Panc1 (cell line): ENCODE measurements at regions not wholly inside any gene's neighbourhood (a gene's known extent, or its start where the extent isn't known, plus 50 kb on each side); places are given as distances from the start of the nearest gene placed in this dataset.

ENCODE experiments used
- ATAC-seq: fragments of 200-7000 bp; cut with Tn5 transposase; 2 replicates; pipeline ENCODE4 v1.9.1; 2020; ENCODE audit warnings: mild to moderate bottlenecking, moderate library complexity
- BruUV-seq: library from RNA; stranded (reverse); fragments of 400-500 nt; replicated peaks from 2 replicates; lab custom pipeline; 2021; lab: Mats Ljungman, UMichigan
- CTCF ChIA-PET: fragments of 300-600 bp; sonication (Branson Sonifier 250); formaldehyde crosslinking; loops from one replicate; lab custom pipeline; 2022; ENCODE audit warnings: antibody characterized with exemption; lab: Charles Lee
- POLR2A ChIA-PET: fragments of 300-600 bp; sonication (Branson Sonifier 250); formaldehyde crosslinking; loops from one replicate; lab custom pipeline; 2022; ENCODE audit warnings: antibody characterized with exemption; lab: Charles Lee
- DNase-seq: peaks from one replicate; pipeline ENCODE4 v3.0.0-alpha.2; 2010; ENCODE audit warnings: low read depth, low spot score
- H3K27ac ChIP-seq: 2 replicates; pipeline ENCODE4 v1.5.1; 2011; ENCODE audit warnings: mild to moderate bottlenecking, low read length, inconsistent platforms
- H3K27me3 ChIP-seq: fragments of 200-500 bp; sonication (Bioruptor generic); 2 replicates; pipeline ENCODE4 v1.6.0; 2014; ENCODE audit warnings: low read length, inconsistent platforms; ENCODE audit not compliant: control insufficient read depth, insufficient read depth
- H3K36me3 ChIP-seq: fragments of 200-500 bp; sonication (Bioruptor generic); 2 replicates; pipeline ENCODE4 v1.5.1; 2014; ENCODE audit warnings: inconsistent platforms, mild to moderate bottlenecking, low read length, moderate library complexity; ENCODE audit not compliant: control insufficient read depth, insufficient read depth
- H3K4me1 ChIP-seq: 2 replicates; pipeline ENCODE4 v1.5.1; 2011; ENCODE audit warnings: inconsistent platforms, mild to moderate bottlenecking, low read length, moderate library complexity; ENCODE audit not compliant: control insufficient read depth, insufficient read depth
- H3K4me3 ChIP-seq, 2 experiments: 2 replicates each; pipeline ENCODE4 v1.5.1; 2011 to 2012; ENCODE audit warnings: low read depth in 2 of 2, low read length in 2 of 2, mild to moderate bottlenecking in 2 of 2, inconsistent platforms in 1 of 2, moderate library complexity in 1 of 2
- H3K9me3 ChIP-seq: fragments of 200-500 bp; sonication (Bioruptor generic); 2 replicates; pipeline ENCODE4 v1.5.1; 2014; ENCODE audit warnings: low read depth, mild to moderate bottlenecking, inconsistent platforms, low read length, moderate library complexity; ENCODE audit not compliant: control insufficient read depth, insufficient read depth
- POLR2AphosphoS5 ChIP-seq: IDR thresholded peaks from 2 replicates; pipeline ENCODE4 v1.6.1; 2012; ENCODE audit warnings: mild to moderate bottlenecking, low read depth, low read length, moderate library complexity
- SIN3A ChIP-seq: IDR thresholded peaks from 2 replicates; pipeline ENCODE4 v1.6.1; 2012; ENCODE audit warnings: low read depth, mild to moderate bottlenecking, low read length, moderate library complexity, borderline replicate concordance; ENCODE audit not compliant: insufficient read depth
- TCF7L2 ChIP-seq: IDR thresholded peaks from 2 replicates; pipeline ENCODE4 v1.6.1; 2011; ENCODE audit warnings: mild to moderate bottlenecking, low read depth, low read length, inconsistent platforms
- in situ Hi-C: cut with HindIII; loops from 2 replicates; pipeline ENCODE4 v1.10.0; 2016; ENCODE audit warnings: low sequenced_read_pairs, low pct_unique_long_range_greater_than_20kb
- intact Hi-C: fragments of 100-400 bp; cut with micrococcal nuclease; formaldehyde crosslinking; loops from one replicate; pipeline ENCODE4 v1.10.0; 2022; ENCODE audit not compliant: unreplicated experiment
- TF ChIP-seq, protein P1 (sequence below), 2 experiments: IDR thresholded peaks; 2 replicates each; pipeline ENCODE4 v1.6.1; 2011 to 2012; ENCODE audit warnings: low read depth in 2 of 2, control low read depth in 1 of 2, low read length in 1 of 2, mild to moderate bottlenecking in 1 of 2, moderate library complexity in 1 of 2; ENCODE audit not compliant: insufficient read depth in 1 of 2
- TF ChIP-seq, protein P2 (sequence below): fragments of 450-650 bp; IDR thresholded peaks from 2 replicates; pipeline ENCODE4 v1.5.1; 2017; ENCODE audit warnings: mild to moderate bottlenecking

DNA sequence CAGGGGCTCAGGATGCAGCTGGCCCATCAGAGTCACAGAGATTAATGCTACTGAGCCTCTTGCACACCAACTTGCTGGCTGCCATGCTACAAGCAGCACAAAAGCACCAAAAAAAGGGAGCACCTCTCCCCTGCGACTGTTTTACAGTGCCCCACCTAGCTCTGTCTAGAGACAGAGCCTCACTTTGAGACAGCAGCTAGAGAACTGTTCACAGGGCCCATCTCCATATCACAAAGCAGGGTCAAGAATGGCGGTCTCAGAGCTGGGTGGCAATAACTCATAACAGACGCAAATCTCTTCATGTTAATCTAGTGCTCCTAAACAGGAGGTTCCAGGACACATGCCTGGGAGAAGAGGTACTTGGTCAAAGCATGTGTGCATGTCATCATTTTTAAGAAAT, 953.0 kb downstream of the DCDC2C start:
- TF ChIP-seq, protein P1, sequence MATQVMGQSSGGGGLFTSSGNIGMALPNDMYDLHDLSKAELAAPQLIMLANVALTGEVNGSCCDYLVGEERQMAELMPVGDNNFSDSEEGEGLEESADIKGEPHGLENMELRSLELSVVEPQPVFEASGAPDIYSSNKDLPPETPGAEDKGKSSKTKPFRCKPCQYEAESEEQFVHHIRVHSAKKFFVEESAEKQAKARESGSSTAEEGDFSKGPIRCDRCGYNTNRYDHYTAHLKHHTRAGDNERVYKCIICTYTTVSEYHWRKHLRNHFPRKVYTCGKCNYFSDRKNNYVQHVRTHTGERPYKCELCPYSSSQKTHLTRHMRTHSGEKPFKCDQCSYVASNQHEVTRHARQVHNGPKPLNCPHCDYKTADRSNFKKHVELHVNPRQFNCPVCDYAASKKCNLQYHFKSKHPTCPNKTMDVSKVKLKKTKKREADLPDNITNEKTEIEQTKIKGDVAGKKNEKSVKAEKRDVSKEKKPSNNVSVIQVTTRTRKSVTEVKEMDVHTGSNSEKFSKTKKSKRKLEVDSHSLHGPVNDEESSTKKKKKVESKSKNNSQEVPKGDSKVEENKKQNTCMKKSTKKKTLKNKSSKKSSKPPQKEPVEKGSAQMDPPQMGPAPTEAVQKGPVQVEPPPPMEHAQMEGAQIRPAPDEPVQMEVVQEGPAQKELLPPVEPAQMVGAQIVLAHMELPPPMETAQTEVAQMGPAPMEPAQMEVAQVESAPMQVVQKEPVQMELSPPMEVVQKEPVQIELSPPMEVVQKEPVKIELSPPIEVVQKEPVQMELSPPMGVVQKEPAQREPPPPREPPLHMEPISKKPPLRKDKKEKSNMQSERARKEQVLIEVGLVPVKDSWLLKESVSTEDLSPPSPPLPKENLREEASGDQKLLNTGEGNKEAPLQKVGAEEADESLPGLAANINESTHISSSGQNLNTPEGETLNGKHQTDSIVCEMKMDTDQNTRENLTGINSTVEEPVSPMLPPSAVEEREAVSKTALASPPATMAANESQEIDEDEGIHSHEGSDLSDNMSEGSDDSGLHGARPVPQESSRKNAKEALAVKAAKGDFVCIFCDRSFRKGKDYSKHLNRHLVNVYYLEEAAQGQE (IDR thresholded peaks at IDR 0.05; ENCODE audit: insufficient read depth in 1 of 2, low read depth in 2 of 2, low read length in 1 of 2) = no peak
- no peak for TF ChIP-seq TCF7L2
- TF ChIP-seq POLR2AphosphoS5 = no peak
- TF ChIP-seq, protein P2, sequence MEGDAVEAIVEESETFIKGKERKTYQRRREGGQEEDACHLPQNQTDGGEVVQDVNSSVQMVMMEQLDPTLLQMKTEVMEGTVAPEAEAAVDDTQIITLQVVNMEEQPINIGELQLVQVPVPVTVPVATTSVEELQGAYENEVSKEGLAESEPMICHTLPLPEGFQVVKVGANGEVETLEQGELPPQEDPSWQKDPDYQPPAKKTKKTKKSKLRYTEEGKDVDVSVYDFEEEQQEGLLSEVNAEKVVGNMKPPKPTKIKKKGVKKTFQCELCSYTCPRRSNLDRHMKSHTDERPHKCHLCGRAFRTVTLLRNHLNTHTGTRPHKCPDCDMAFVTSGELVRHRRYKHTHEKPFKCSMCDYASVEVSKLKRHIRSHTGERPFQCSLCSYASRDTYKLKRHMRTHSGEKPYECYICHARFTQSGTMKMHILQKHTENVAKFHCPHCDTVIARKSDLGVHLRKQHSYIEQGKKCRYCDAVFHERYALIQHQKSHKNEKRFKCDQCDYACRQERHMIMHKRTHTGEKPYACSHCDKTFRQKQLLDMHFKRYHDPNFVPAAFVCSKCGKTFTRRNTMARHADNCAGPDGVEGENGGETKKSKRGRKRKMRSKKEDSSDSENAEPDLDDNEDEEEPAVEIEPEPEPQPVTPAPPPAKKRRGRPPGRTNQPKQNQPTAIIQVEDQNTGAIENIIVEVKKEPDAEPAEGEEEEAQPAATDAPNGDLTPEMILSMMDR = no peak
- TF ChIP-seq SIN3A = no peak
- CTCF ChIA-PET = no interaction called here
- H3K36me3 ChIP-seq = no peaks in the 10 kb centered on the region
- no peaks in the 10 kb centered on the region for H3K4me1 ChIP-seq
- no peak for ATAC-seq
- no peak overlapping the region for H3K4me3 ChIP-seq
- POLR2A ChIA-PET = no interaction called here
- H3K27me3 ChIP-seq = no peaks in the 10 kb centered on the region
- intact Hi-C loops (loop anchor here (1.0 kb wide), 1 partner anchor 26 kb away; no protein-coding TSS in a partner anchor), in situ Hi-C loops (no loop called here)
- no peaks in the 10 kb centered on the region for H3K9me3 ChIP-seq
- no peak for DNase-seq
- H3K27ac ChIP-seq = no peak overlapping the region
- no TSS peak for BruUV-seq

DNA sequence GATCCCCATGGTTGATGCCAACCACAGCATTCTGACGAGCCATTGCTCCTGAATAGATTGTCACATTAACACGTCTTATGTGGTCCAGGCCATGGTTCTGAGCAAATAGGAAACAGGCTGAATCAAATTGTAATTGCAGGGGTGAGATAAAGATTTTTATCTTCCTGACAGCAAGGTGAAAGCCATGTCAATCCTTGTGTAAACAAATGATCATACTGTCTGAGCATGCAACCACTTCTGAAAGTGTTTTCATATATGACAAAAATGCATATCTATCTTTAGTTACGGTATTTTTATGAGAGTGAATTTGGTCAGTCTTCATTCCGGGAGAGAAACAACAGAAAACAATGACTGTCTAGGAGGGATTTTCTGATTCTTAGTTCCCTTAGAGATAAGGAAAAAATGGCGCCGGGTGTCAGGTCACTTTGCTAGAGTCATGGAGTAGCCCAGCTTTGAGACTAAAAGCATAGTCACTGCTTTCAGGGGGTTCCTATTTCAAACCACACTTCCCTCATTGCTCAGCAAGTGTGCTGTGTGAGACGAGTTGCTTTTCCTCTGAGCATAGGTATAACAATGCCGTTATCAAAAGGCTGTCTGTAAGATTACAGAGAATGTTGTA, 958.9 kb downstream of the DCDC2C start:
- BruUV-seq = no TSS peak
- CTCF ChIA-PET = no interaction called here
- no peak for TF ChIP-seq TCF7L2
- TF ChIP-seq POLR2AphosphoS5 = no peak
- TF ChIP-seq, protein P1 (IDR thresholded peaks at IDR 0.05; ENCODE audit: insufficient read depth in 1 of 2, low read depth in 2 of 2, low read length in 1 of 2) = no peak
- no peak for TF ChIP-seq SIN3A
- TF ChIP-seq, protein P2 = no peak
- POLR2A ChIA-PET = no interaction called here
- Histone ChIP-seq H3K4me1 (no peaks in the 10 kb centered on the region), H3K27me3 (no peaks in the 10 kb centered on the region), H3K27ac (no peak overlapping the region), H3K36me3 (no peaks in the 10 kb centered on the region), H3K9me3 (no peaks in the 10 kb centered on the region), H3K4me3 (no peak overlapping the region)
- ATAC-seq (no peak), DNase-seq (no peak)
- in situ Hi-C loops = no loop called here
- intact Hi-C loops = no loop called here
